GM12878 (cell line): ENCODE measurements at regions not wholly inside any gene's neighbourhood (a gene's known extent, or its start where the extent isn't known, plus 50 kb on each side); places are given as distances from the start of the nearest gene placed in this dataset.

ENCODE experiments used
- ATAC-seq: fragments of 200-7000 bp; cut with Tn5 transposase; 3 replicates; pipeline ENCODE4 v1.9.1; 2020; ENCODE audit warnings: mild to moderate bottlenecking, moderate library complexity
- BruUV-seq: library from RNA; stranded (reverse); fragments of 400-500 nt; replicated peaks from 2 replicates; lab custom pipeline; 2021; lab: Mats Ljungman, UMichigan
- CTCF ChIA-PET: fragments of 300-600 bp; sonication (Branson Sonifier 250); formaldehyde crosslinking; extraction: SDS; loops from one replicate; lab custom pipeline; 2021; ENCODE audit warnings: inconsistent platforms; lab: Yijun Ruan, JAX
- POLR2A ChIA-PET: fragments of 350-600 bp; formaldehyde crosslinking; extraction: SDS; loops from one replicate; lab custom pipeline; 2021; ENCODE audit warnings: inconsistent platforms; lab: Charles Lee
- RAD21 ChIA-PET: fragments of 300-600 bp; sonication (Branson Sonifier 250); formaldehyde crosslinking; loops from one replicate; lab custom pipeline; 2023; ENCODE audit warnings: antibody characterized with exemption; ENCODE audit not compliant: unreplicated experiment; lab: Charles Lee
- SMC1A ChIA-PET: fragments of 300-600 bp; sonication (Branson Sonifier 250); formaldehyde crosslinking; loops from one replicate; lab custom pipeline; 2023; ENCODE audit not compliant: unreplicated experiment, uncharacterized antibody; lab: Charles Lee
- DNase-seq: peaks from one replicate; pipeline ENCODE4 v3.0.0-alpha.2; 2011; ENCODE audit warnings: low read depth, low spot score
- FAIRE-seq: peaks from 3 replicates; lab custom pipeline; 2011; peaks lifted over from hg19 to GRCh38; lab: Jason Lieb, UNC
- H2AFZ ChIP-seq: 2 replicates; pipeline ENCODE4 v1.6.0; 2011; ENCODE audit warnings: low read depth, low read length, control low read depth; ENCODE audit not compliant: control insufficient read depth
- H3K27ac ChIP-seq: 2 replicates; pipeline ENCODE4 v1.5.1; 2011; ENCODE audit warnings: control low read depth; ENCODE audit not compliant: control insufficient read depth, insufficient read depth
- H3K27me3 ChIP-seq, 2 experiments: replicated peaks in 1 of 2; 2 replicates each; pipeline versions ENCODE4 v1.6.0 to v1.6.1; 2011; ENCODE audit warnings: low read length in 1 of 2; ENCODE audit not compliant: control insufficient read depth in 2 of 2, insufficient read depth in 2 of 2
- H3K36me3 ChIP-seq, 2 experiments: 2 replicates each; pipeline ENCODE4 v1.5.1; 2011; ENCODE audit warnings: low read length in 1 of 2; ENCODE audit not compliant: control insufficient read depth in 2 of 2, insufficient read depth in 2 of 2
- H3K4me1 ChIP-seq: 2 replicates; pipeline ENCODE4 v1.6.1; 2011; ENCODE audit warnings: mild to moderate bottlenecking, low read length, moderate library complexity, mixed read lengths; ENCODE audit not compliant: control insufficient read depth, insufficient read depth
- H3K4me2 ChIP-seq: 2 replicates; pipeline ENCODE4 v1.6.0; 2011; ENCODE audit warnings: control low read depth; ENCODE audit not compliant: control insufficient read depth, insufficient read depth
- H3K4me3 ChIP-seq: fragments of 200-600 bp; sonication (generic); 2 replicates; pipeline ENCODE4 v1.5.1; 2016
- H3K79me2 ChIP-seq: 2 replicates; pipeline ENCODE4 v1.6.0; 2011; ENCODE audit warnings: low read length; ENCODE audit not compliant: control insufficient read depth, insufficient read depth
- H3K9ac ChIP-seq: 2 replicates; pipeline ENCODE4 v1.8.0; 2011; ENCODE audit warnings: low read length, control low read depth, mixed read lengths; ENCODE audit not compliant: control insufficient read depth, insufficient read depth
- H3K9me3 ChIP-seq: replicated peaks from 3 replicates; pipeline ENCODE4 v1.5.1; 2011; ENCODE audit warnings: mild to moderate bottlenecking, low read length; ENCODE audit not compliant: control insufficient read depth, insufficient read depth
- H4K20me1 ChIP-seq: 2 replicates; pipeline ENCODE4 v1.6.0; 2011; ENCODE audit not compliant: control insufficient read depth, insufficient read depth
- BACH1 ChIP-seq: fragments of 450-650 bp; IDR thresholded peaks from 2 replicates; pipeline ENCODE4 v1.6.1; 2017; ENCODE audit warnings: mild to moderate bottlenecking, borderline replicate concordance
- E4F1 ChIP-seq: fragments of 450-650 bp; IDR thresholded peaks from 2 replicates; pipeline ENCODE4 v1.6.1; 2018; ENCODE audit warnings: borderline replicate concordance, mild to moderate bottlenecking; ENCODE audit not compliant: partially characterized antibody
- ETV6 ChIP-seq, 2 experiments: fragments of 450-650 bp in 1 of 2; IDR thresholded peaks in 1 of 2; conservative IDR thresholded peaks in 1 of 2; 2 replicates each; pipeline ENCODE4 v1.6.1; 2014; ENCODE audit warnings: antibody characterized with exemption in 1 of 2, borderline replicate concordance in 1 of 2, low read depth in 1 of 2, mild to moderate bottlenecking in 1 of 2, moderate library complexity in 1 of 2
- EZH2 ChIP-seq: IDR thresholded peaks from 2 replicates; pipeline ENCODE4 v1.6.1; 2012; ENCODE audit warnings: low read depth, mild to moderate bottlenecking, control low read depth, inconsistent platforms, low read length, borderline replicate concordance; ENCODE audit not compliant: control insufficient read depth
- HDAC6 ChIP-seq: fragments of 200-600 bp; sonication (generic); IDR thresholded peaks from one replicate; pipeline ENCODE4 v1.8.0; 2017; ENCODE audit warnings: antibody characterized with exemption; ENCODE audit not compliant: unreplicated experiment
- MLLT1 ChIP-seq: fragments of 450-650 bp; IDR thresholded peaks from 2 replicates; pipeline ENCODE4 v1.6.1; 2016; ENCODE audit warnings: mild to moderate bottlenecking
- MYB ChIP-seq: fragments of 150-350 bp; IDR thresholded peaks from 2 replicates; pipeline ENCODE4 v1.6.1; 2014; ENCODE audit warnings: mild to moderate bottlenecking, low read depth, low read length, borderline replicate concordance
- MYC ChIP-seq: IDR thresholded peaks from 2 replicates; pipeline ENCODE4 v1.6.1; 2011; ENCODE audit warnings: mild to moderate bottlenecking, low read length, moderate library complexity, inconsistent platforms; ENCODE audit not compliant: insufficient read depth, insufficient replicate concordance, insufficient read length, severe bottlenecking
- NFYA ChIP-seq: IDR thresholded peaks from 2 replicates; pipeline ENCODE4 v1.6.1; 2011; ENCODE audit warnings: low read depth, mild to moderate bottlenecking, low read length, improper control_type of control experiment, borderline replicate concordance
- PAX5 ChIP-seq: IDR thresholded peaks from 2 replicates; pipeline ENCODE4 v1.6.1; 2011; ENCODE audit warnings: low read depth, low read length, borderline replicate concordance
- RELB ChIP-seq: fragments of 450-650 bp; IDR thresholded peaks from 2 replicates; pipeline ENCODE4 v1.6.1; 2017; ENCODE audit warnings: low read depth, mild to moderate bottlenecking, moderate library complexity
- SIN3A ChIP-seq: IDR thresholded peaks from 2 replicates; pipeline ENCODE4 v1.6.1; 2012; ENCODE audit warnings: low read depth, low read length, improper control_type of control experiment
- TCF3 ChIP-seq: IDR thresholded peaks from 2 replicates; pipeline ENCODE4 v1.6.1; 2012; ENCODE audit warnings: low read depth, mild to moderate bottlenecking, low read length, borderline replicate concordance; ENCODE audit not compliant: insufficient read depth
- ZBTB33 ChIP-seq: fragments of 450-650 bp; IDR thresholded peaks from 2 replicates; pipeline ENCODE4 v1.6.1; 2017; ENCODE audit warnings: mild to moderate bottlenecking
- WGBS: methylation state at CpG from one replicate; pipeline ENCODE4 v1.1.6; 2016; ENCODE audit warnings: low lambda C conversion rate; ENCODE audit not compliant: insufficient replicate concordance, insufficient coverage; ENCODE audit errors: missing lambda C conversion rate; 5-methylcytosine and 5-hydroxymethylcytosine counted together
- in situ Hi-C: fragments of 300-500 bp; cut with MboI; formaldehyde crosslinking; loops from 9 replicates; pipeline ENCODE4 v1.14.3; 2018; ENCODE audit warnings: mixed read lengths
- intact Hi-C: fragments of 100-400 bp; cut with micrococcal nuclease; formaldehyde crosslinking; loops from one replicate; pipeline ENCODE4 v1.14.2; 2022; ENCODE audit not compliant: unreplicated experiment

GRCh38 chr16:35198223-35199199, 1739.1 kb downstream of the TP53TG3F start:
- in situ Hi-C loops = loop anchor here (25.0 kb wide), 1 partner anchor 389 kb away; no protein-coding TSS in a partner anchor
- WGBS = 33% methylated on average over 26 of the region's 26 CpGs
- ChIA-PET SMC1A (no interaction called here), RAD21 (no interaction called here), CTCF (no interaction called here), POLR2A (no interaction called here)
- no peaks in the 10 kb centered on the region for H3K27me3 ChIP-seq
- H3K4me2 ChIP-seq = no peak overlapping the region
- BruUV-seq = no TSS peak
- no peak overlapping the region for H3K9ac ChIP-seq
- intact Hi-C loops = no loop called here
- H3K4me1 ChIP-seq = no peaks in the 10 kb centered on the region
- H3K79me2 ChIP-seq = no peaks in the 10 kb centered on the region
- H3K4me3 ChIP-seq = no peak overlapping the region
- FAIRE-seq (no peak), DNase-seq (no peak), ATAC-seq (no peak)
- H3K36me3 ChIP-seq = no peaks in the 10 kb centered on the region
- H2AFZ ChIP-seq = no peak overlapping the region
- H3K27ac ChIP-seq = no peak overlapping the region
- no peaks in the 10 kb centered on the region; the same call in 2 of the 3 replicates for H3K9me3 ChIP-seq
- H4K20me1 ChIP-seq = no peaks in the 10 kb centered on the region
- TF ChIP-seq MLLT1 = no peak
- TF ChIP-seq TCF3 = no peak
- no peak for TF ChIP-seq E4F1
- no peak for TF ChIP-seq MYC
- TF ChIP-seq HDAC6 = no peak
- TF ChIP-seq NFYA = no peak
- no peak for TF ChIP-seq RELB
- TF ChIP-seq MYB = no peak
- no peak for TF ChIP-seq ETV6 (conservative IDR thresholded peaks at IDR 0.05 in 1 of 2, IDR thresholded peaks at IDR 0.05 in 1 of 2; ENCODE audit: borderline replicate concordance in 1 of 2, low read depth in 1 of 2)
- TF ChIP-seq PAX5 = no peak
- TF ChIP-seq ZBTB33 = no peak
- TF ChIP-seq BACH1 = no peak
- TF ChIP-seq EZH2 = no peak
- TF ChIP-seq SIN3A = no peak
